Transverse colon (tissue), 4 donors: ENCODE measurements at regions not wholly inside any gene's neighbourhood (a gene's known extent, or its start where the extent isn't known, plus 50 kb on each side); places are given as distances from the start of the nearest gene placed in this dataset.
A peak's percentile ranks its signal among the peaks of the same experiment; 100 is the strongest.
"Not testable (repeated sequence)": the region's sequence is repeated elsewhere in the genome, so short reads cannot be mapped to it uniquely, and the experiment has no call there.

Experiments
- DNase-seq: peaks from one replicate; pipeline ENCODE4 v3.0.0-alpha.2; 2019
- H3K27ac ChIP-seq, 4 donors: fragments of 200-600 bp; sonication (generic); 2 replicates each; pipeline ENCODE4 v1.5.1; 2016 to 2018; ENCODE audit warnings: inconsistent platforms in 4 of 4
- H3K27me3 ChIP-seq: fragments of 200-600 bp; sonication (generic); 2 replicates; pipeline ENCODE4 v1.5.1; 2017; ENCODE audit warnings: inconsistent platforms
- H3K36me3 ChIP-seq, 4 donors: fragments of 200-600 bp; sonication (generic); 2 replicates each; pipeline ENCODE4 v1.5.1; 2017 to 2019; ENCODE audit warnings: inconsistent platforms in 4 of 4
- H3K4me1 ChIP-seq, 4 donors: fragments of 200-600 bp; sonication (generic); 2 replicates each; pipeline ENCODE4 v1.5.1; 2017 to 2020; ENCODE audit warnings: inconsistent platforms in 4 of 4
- H3K4me3 ChIP-seq, 4 donors: fragments of 200-600 bp; sonication (generic); 1 replicate in 1 of 4; 2 replicates in 3 of 4; pipeline versions ENCODE4 v1.5.1 to v1.6.1; 2017 to 2019; ENCODE audit warnings: inconsistent platforms in 4 of 4
- H3K9me3 ChIP-seq, 2 donors: fragments of 200-600 bp; sonication (generic); 2 replicates each; pipeline ENCODE4 v1.5.1; 2017 to 2019; ENCODE audit warnings: inconsistent platforms in 2 of 2
- EP300 ChIP-seq: sonication (generic); formaldehyde crosslinking; IDR thresholded peaks from one replicate; pipeline ENCODE4 v1.6.1; 2017; ENCODE audit warnings: antibody characterized with exemption, low read depth
- POLR2A ChIP-seq: fragments of 450-650 bp; IDR thresholded peaks from one replicate; pipeline ENCODE4 v1.6.1; 2016; ENCODE audit warnings: antibody characterized with exemption, mild to moderate bottlenecking, moderate library complexity
- POLR2AphosphoS5 ChIP-seq, 3 donors: sonication (generic); formaldehyde crosslinking; IDR thresholded peaks; one replicate each; pipeline ENCODE4 v1.6.1; 2016; ENCODE audit warnings: antibody characterized with exemption in 3 of 3
- WGBS, 2 donors: methylation state at CpG; one replicate each; pipeline ENCODE4 v1.1.5; 2018; ENCODE audit warnings: low coverage in 1 of 2; 5-methylcytosine and 5-hydroxymethylcytosine counted together
- in situ Hi-C, 4 donors: fragments of 200-750 bp; cut with MboI; loops; one replicate each; pipeline versions ENCODE4 v1.15.0 to v1.15.1; 2017; ENCODE audit warnings: low sequenced_read_pairs in 3 of 4, low pct_ligation_motif_present in 1 of 4, low pct_unique_long_range_greater_than_20kb in 1 of 4
- intact Hi-C: fragments of 100-400 bp; cut with DNase I; formaldehyde crosslinking; loops from one replicate; pipeline ENCODE4 v1.15.1; 2023; ENCODE audit warnings: low total_unique reads
- TF ChIP-seq, protein P1 (sequence below), 5 experiments: fragments of 200-600 bp in 3 of 5; fragments of 450-650 bp in 2 of 5; sonication (generic) in 3 of 5; IDR thresholded peaks; 1 replicate in 2 of 5; 2 replicates in 3 of 5; pipeline ENCODE4 v1.5.1; 2016 to 2017; ENCODE audit warnings: antibody characterized with exemption in 5 of 5, inconsistent platforms in 3 of 5, mild to moderate bottlenecking in 2 of 5, moderate library complexity in 1 of 5

DNA sequence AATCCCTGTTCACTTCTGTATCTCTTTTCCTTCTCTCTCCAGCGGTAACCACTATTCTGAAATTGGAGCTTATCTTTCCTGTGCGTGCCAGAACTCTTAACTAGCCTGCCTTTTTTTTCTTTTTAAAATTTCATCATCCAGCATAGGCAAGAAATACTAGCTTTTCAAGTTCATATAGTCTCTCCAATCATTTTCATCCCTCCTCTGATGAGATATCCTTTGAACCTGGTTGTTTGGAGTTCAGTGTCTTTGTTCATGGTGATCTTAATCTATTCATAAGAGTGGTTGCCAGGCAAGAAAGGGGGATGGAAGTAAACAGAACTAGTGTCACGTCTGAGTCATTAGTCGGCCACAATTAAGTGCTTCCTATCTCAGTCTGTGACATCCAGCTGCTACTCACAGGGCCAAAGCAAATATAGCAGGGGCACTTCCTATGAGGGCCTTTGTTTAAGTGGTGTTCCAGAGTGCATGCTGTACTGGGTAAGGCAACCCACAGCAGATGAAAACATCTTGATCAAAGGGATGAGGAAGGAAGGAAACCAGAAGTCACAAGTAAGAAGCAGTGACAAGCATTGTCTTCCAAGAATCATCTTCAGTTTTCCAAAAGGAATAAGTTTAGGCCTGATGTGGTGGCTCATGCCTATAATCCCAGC lies 56.4 kb upstream of the XIAP start:
- intact Hi-C loops (no loop called here), in situ Hi-C loops (no loop called here)
- H3K27ac ChIP-seq, result peak overlapping the region in 1 of 4 donors; percentile 38
- no peak overlapping the region for H3K4me3 ChIP-seq
- H3K4me1 ChIP-seq, result peaks cover 0 to 3% (median 0%) of the 10 kb centered on the region in 4 donors
- H3K27me3 ChIP-seq, result no peaks in the 10 kb centered on the region
- TF ChIP-seq POLR2AphosphoS5 (IDR thresholded peaks at IDR 0.05) (no peak), POLR2A (no peak), EP300 (no peak)
- TF ChIP-seq, protein P1, sequence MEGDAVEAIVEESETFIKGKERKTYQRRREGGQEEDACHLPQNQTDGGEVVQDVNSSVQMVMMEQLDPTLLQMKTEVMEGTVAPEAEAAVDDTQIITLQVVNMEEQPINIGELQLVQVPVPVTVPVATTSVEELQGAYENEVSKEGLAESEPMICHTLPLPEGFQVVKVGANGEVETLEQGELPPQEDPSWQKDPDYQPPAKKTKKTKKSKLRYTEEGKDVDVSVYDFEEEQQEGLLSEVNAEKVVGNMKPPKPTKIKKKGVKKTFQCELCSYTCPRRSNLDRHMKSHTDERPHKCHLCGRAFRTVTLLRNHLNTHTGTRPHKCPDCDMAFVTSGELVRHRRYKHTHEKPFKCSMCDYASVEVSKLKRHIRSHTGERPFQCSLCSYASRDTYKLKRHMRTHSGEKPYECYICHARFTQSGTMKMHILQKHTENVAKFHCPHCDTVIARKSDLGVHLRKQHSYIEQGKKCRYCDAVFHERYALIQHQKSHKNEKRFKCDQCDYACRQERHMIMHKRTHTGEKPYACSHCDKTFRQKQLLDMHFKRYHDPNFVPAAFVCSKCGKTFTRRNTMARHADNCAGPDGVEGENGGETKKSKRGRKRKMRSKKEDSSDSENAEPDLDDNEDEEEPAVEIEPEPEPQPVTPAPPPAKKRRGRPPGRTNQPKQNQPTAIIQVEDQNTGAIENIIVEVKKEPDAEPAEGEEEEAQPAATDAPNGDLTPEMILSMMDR (IDR thresholded peaks at IDR 0.05), result no peak
- DNase-seq, result no peak
- WGBS, 2 donors, result 28 to 50% methylated on average over 2 to 4 of the region's 4 CpGs
- no peaks in the 10 kb centered on the region for H3K9me3 ChIP-seq
- no peaks in the 10 kb centered on the region for H3K36me3 ChIP-seq

DNA sequence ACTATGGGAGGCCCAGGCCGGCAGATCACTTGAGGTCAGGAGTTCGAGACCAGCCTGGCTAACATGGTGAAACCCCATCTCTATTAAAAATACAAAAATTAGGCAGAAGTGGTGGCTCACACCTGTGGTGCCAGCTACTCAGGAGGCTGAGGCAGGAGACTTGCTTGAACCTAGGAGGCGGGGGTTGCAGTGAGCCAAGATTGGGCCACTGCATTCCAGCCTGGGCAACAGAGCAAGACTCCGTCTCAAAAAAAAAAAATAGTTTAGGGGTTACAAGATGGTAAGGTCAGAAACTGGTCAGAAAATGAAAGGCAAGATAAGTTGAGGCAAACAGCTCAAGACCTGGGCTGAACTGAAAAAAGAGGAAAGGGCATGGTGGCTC lies 55.9 kb upstream of the XIAP start:
- H3K4me3 ChIP-seq, in situ Hi-C loops, DNase-seq, H3K9me3 ChIP-seq, H3K4me1 ChIP-seq, H3K27me3 ChIP-seq, intact Hi-C loops, H3K36me3 ChIP-seq: not testable (repeated sequence)
- WGBS, 2 donors, result 92% methylated on average over 4 of the region's 4 CpGs; no CpG with 5 or more reads in 1 of the 2 donors
- H3K27ac ChIP-seq, result peak overlapping the region in 1 of 4 donors; percentile 38

DNA sequence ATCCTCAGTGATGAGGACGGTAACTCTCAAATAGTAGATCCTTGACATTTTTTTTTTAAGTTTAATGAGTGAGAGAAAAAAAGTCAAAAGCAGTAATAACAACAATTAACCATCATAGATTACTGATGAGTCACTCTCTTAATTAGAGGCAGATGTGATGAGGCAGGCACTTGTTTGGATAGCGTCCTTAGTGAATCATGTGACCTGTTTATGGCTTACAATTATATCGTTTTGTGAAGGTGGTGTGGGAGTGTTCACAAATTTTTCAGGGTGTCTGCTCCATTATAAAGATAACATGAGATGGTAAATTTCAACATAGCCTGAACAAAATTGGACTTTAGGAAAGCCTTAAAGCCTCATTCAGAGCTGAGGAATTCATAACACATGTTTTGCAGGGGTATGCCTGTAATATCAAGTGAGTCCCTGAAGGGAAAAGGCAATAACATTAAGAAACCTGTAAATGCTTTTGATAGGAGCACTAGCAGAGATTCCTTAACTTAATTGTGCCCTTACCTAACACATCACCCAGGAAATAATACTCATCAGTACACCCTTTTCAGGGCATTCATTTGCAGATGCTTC lies 51.9 kb upstream of the XIAP start:
- in situ Hi-C loops, result no loop called here
- intact Hi-C loops, result no loop called here
- Histone ChIP-seq H3K27me3 (no peaks in the 10 kb centered on the region), H3K4me1 (peaks cover 0 to 10% (median 2%) of the 10 kb centered on the region in 4 donors), H3K9me3 (no peaks in the 10 kb centered on the region), H3K36me3 (no peaks in the 10 kb centered on the region), H3K27ac (peak overlapping the region; percentile 64 to 81 (median 72)), H3K4me3 (no peak overlapping the region)
- TF ChIP-seq, protein P1 (IDR thresholded peaks at IDR 0.05), result no peak
- TF ChIP-seq POLR2AphosphoS5 (IDR thresholded peaks at IDR 0.05), result no peak
- no peak for TF ChIP-seq EP300
- TF ChIP-seq POLR2A, result no peak
- WGBS, 2 donors, result 37 to 43% methylated on average over 2 to 3 of the region's 3 CpGs
- no peak for DNase-seq

DNA sequence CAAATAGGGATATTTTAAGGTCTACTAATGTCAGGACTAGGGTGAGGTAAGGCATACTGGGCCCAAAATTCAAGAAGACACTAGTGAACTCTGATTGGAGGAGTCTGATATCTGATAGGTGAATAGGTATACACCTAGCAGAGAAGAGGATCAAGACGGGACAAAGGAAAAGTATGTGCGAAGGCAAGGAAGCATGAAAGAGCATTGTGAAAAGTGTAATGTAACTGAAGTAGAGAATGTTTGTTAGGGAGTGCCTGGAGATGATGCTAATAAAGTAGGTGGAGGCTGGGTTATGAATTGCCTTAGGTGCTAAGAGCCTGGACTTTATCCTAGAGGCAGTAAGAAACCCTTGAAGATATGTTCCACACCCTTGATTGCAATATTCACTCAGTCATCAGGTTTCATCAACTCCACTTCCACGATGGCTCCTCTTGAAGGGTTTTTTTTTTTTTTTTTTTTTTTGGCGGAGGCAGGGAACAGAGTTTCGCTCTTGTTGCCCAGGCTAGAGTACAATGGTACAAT lies 49.9 kb upstream of the XIAP start:
- 42 to 70% methylated on average over 3 to 5 of the region's 5 CpGs for WGBS, 2 donors
- TF ChIP-seq, protein P1 (IDR thresholded peaks at IDR 0.05), result no peak
- TF ChIP-seq POLR2AphosphoS5 (IDR thresholded peaks at IDR 0.05), result peak in 2 of 3 donors; percentile 72 to 76
- TF ChIP-seq EP300, result no peak
- peak; percentile 51 for TF ChIP-seq POLR2A
- DNase-seq, result no peak
- Histone ChIP-seq H3K4me3 (no peak overlapping the region), H3K27me3 (no peaks in the 10 kb centered on the region), H3K9me3 (no peaks in the 10 kb centered on the region), H3K4me1 (peaks cover 0 to 10% (median 2%) of the 10 kb centered on the region in 4 donors), H3K27ac (peak overlapping the region; percentile 64 to 81 (median 72)), H3K36me3 (no peaks in the 10 kb centered on the region)
- intact Hi-C loops (no loop called here), in situ Hi-C loops (no loop called here)
